GM10266 (cell line): ENCODE measurements at regions not wholly inside any gene's neighbourhood (a gene's known extent, or its start where the extent isn't known, plus 50 kb on each side); places are given as distances from the start of the nearest gene placed in this dataset.

Experiments
- DNase-seq: peaks from one replicate; pipeline ENCODE4 v3.0.0; 2012; ENCODE audit errors: extremely low spot score
- TF ChIP-seq, protein P1 (sequence below): IDR thresholded peaks from 2 replicates; pipeline ENCODE4 v1.5.1; 2012; ENCODE audit warnings: mild to moderate bottlenecking, low read depth; ENCODE audit not compliant: control insufficient read depth, insufficient read depth; ENCODE audit errors: missing control alignments

- TF ChIP-seq, protein P1, sequence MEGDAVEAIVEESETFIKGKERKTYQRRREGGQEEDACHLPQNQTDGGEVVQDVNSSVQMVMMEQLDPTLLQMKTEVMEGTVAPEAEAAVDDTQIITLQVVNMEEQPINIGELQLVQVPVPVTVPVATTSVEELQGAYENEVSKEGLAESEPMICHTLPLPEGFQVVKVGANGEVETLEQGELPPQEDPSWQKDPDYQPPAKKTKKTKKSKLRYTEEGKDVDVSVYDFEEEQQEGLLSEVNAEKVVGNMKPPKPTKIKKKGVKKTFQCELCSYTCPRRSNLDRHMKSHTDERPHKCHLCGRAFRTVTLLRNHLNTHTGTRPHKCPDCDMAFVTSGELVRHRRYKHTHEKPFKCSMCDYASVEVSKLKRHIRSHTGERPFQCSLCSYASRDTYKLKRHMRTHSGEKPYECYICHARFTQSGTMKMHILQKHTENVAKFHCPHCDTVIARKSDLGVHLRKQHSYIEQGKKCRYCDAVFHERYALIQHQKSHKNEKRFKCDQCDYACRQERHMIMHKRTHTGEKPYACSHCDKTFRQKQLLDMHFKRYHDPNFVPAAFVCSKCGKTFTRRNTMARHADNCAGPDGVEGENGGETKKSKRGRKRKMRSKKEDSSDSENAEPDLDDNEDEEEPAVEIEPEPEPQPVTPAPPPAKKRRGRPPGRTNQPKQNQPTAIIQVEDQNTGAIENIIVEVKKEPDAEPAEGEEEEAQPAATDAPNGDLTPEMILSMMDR = no peak
- DNase-seq = no peak
These were observed 150.1 kb upstream of the LRIG3 start for GRCh38 chr12:59070322-59070933.

DNA sequence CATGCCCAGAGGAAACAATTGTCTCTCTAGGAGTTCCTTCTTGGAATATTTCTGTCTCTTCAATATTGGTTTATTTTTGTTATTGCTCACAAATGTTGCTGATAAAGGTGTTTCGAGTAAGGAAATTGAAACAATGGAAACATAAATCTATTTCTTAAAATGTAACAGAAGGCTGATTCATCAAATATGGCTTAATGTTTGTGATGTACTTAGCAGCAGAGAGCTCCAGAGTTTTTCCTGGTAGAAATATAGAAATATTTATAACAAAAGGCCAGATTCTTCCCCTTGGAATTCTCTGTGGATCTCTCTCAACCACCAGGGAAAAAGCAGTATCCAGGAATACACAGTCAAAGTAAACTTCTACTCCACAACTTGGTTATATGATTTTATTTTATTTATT lies 149.2 kb upstream of the LRIG3 start:
- TF ChIP-seq, protein P1 = no peak
- DNase-seq = no peak

DNA sequence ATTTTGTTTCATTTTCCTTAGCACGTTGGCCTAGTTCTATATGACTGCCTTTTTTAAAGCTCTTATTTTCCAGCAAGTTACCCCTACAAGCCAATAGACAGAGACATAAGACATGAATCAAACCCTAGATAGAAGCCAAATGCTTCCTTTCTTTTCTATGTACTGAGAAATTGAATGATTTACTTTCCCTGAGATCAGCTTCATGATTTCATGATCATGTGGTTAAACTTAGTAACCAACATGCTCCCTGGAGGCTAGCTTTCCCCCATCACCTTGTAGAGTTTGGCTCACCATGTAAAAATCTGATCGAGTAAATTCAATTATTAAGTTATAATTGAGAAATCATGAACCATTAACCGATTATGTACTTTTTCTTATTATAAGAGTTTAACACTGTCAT lies 148.1 kb upstream of the LRIG3 start:
- no peak for DNase-seq
- TF ChIP-seq, protein P1 = no peak

GRCh38 chr12:59067083-59067482 lies 146.8 kb upstream of the LRIG3 start:
- TF ChIP-seq, protein P1 = no peak
- DNase-seq = no peak

DNA sequence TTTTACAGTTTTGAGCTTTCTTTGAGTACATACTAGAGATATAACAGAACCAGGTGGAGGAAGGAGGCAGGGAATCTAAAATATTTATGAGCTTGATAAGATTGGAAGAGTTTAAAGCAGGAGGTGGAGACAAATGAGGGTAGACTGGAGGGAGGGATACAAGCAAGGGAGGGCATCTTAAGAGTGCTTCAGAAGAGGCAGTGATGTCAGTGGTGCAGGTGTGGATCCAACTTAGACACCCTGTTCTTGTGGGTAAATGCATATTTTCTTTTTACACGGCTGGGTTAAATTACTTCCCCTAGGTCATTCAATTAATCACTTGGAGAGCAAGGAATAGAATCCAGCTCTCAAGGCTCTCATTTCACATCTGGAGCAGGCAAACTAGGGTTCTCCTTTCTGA lies 146.1 kb upstream of the LRIG3 start:
- DNase-seq = no peak
- TF ChIP-seq, protein P1 = no peak

GRCh38 chr12:59059088-59059935 lies 139.0 kb upstream of the LRIG3 start:
- DNase-seq = no peak
- TF ChIP-seq, protein P1 = no peak

- DNase-seq = no peak
- TF ChIP-seq, protein P1 = no peak
These were observed 136.7 kb upstream of the LRIG3 start for GRCh38 chr12:59056966-59057365.
